HG02678 (cell line): ENCODE measurements at regions not wholly inside any gene's neighbourhood (a gene's known extent, or its start where the extent isn't known, plus 50 kb on each side); places are given as distances from the start of the nearest gene placed in this dataset.

Experiments
- ATAC-seq: cut with Tn5 transposase; IDR thresholded peaks from one replicate; pipeline ENCODE4 v1.9.1; 2021; ENCODE audit warnings: mild to moderate bottlenecking, moderate library complexity; ENCODE audit not compliant: unreplicated experiment

DNA sequence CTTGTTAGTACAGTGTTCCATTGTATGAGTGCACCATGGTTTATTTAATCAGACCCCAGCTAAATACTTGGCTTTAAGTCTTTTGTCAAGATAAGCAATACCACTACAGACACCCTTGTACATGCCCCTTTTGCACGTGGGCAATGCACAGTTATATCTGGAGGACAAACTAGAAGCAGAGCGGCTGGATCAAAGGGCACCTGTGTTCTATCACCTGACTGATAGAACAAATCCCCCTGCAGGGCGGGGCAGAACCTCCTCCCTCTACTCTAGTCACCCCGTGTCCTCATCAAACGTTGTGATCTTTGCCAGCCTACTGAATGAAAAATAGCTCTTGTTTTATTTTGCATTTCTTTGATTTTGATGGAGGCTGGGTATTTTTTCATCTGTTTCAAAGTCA, 314.9 kb downstream of the TLE3 start:
- ATAC-seq: no peak

DNA sequence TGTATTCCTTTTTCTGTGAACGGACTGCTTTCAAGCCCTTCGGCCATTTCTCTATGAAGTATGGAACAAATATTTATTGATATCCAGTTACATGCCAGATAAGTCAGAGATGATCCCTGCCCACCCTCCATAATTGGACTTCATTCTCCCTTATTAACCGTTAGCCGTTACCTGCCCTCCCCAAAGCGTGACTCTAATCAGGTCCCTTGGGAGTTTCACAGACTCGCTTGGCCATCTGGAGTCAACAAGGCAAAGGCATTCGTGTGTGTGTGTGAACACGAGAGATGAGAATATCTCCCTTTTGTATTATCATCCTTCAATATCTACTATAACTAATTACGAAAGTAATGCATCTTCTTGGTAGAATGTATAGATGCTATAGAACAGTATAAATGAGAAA, 314.5 kb downstream of the TLE3 start:
- no peak for ATAC-seq

DNA sequence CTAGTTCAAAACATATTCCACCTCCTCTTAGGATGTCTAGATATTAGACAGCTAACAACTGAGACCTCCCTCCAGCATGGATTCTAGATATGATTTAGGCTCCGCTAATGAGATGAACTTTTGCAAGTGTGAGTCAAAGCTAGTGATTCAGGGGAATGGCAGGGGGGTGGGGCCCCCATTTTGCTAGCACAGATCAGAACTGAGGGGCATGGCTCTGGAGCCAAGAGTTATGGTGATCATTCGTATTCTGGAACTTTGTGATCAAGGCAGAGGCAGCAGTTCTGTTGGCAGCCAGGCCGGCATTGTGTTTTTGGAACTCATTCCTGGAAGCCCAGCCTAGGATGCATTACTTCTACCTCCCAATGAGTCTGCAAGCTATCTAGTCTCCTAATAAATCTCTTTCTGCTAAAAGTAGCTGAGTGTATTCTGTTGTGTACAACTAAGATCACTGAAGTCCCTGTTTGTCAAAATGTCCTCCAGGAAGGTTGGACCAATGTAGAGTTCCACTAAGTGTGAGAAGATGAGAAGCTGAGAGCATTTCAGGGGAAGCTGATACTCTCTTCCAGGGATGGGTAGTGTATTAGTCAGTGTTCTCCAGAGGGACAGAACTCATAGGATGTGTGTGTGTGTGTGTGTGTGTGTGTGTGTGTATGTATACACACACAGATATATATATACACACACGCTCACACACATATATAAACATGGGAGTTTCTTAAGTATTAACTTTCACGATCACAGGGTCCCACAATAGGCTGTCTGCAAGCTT, 312.7 kb downstream of the TLE3 start:
- ATAC-seq: no peak

DNA sequence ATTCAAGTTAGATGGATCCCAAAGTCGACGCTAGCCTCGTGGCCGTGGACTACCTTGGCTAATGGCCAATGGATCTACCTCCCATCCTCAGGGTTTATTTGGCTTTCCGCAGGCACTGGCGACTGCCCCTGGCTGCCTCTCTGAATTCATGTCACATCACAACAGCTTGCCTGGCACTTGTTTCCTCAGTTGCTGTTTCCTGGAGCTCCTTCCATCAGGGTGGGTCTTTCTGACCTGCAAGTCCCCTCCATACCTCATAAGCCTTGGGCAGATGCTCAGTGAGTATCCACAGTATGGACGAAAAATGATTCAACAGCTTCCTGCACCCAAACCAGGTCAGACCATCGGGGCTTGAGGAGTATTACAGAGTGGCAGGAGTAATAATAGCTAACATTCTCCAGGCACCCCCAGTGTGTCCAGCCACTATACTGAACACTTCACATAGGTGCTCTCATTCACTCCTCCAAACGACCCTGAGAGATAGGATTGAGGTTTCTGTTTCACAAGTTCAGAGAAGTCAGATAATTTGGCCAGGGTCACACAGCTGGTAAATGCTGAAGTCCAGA, 311.5 kb downstream of the TLE3 start:
- ATAC-seq: no peak

DNA sequence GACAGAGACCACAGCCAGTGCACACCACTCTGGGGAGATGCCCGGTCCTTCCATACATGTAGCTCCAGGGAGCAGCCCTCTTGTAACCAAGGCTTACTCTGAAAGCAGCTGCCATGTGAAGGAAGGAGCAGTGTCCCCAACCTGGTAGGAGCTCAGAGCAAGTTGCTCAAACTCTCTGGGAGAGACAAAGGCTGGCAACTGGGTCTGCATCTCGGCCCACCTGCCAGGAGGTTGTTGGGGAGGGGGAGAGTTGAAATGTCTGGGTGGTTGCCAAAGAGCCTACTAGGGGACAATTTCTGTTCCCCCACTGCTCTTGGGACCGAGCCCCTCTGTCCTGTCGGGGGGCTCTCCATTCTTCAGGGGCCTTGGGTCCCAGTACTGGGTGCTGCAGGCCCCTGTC, 309.9 kb downstream of the TLE3 start:
- ATAC-seq: no peak

DNA sequence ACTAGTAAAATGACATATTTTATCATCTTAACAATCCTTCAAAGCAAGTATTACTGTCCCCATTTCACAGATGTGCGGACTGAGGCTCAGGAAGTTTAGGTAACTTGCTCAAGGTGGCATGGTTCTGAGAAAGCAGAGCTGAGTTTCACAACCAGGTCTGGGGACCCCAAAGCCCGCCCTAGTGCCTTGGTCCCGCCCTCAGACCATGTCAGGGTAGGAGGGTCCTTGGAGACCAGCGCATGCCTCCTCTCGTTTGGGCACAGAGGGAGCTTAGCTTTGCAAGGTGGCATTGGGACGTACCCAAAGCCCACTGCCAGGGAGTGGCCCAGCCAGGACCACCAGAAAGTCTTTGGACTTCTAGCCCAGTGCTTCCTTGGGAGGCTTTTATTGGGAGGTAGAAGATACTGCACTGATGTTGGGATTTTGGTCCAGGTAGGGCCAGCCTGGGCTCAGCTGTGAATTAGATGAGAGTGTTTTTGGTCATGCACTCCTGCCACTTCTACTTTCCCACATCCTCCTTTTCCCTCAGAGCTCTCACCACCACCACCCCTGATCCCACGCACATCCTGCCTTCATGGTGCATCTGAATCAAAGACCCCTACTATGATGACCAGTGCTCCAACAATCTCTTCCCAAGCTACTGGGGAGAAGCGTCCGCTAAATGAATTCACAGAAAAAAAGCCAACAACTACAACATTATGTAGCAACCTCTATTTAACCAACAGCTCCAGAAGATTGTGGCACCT, 307.9 kb downstream of the TLE3 start:
- ATAC-seq: no peak

DNA sequence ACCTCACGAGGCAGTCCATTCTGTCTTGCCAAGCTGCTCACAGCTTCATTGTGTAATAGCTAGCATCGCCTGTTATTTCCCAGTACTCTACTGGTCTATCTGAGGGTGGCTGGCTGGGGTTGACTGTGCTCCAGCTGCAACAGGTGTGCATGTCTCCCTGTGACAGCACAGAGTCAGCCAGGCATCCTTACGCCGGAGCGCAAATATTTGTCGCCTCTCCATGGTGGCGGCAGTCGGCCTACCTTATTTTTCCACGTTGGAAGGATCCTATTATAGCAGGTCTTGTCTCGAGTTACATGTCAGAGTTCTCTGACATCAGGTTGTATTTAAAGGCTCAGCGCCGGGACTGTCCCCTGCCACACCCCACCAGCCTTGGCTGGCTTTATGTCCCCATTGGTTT, 307.1 kb downstream of the TLE3 start:
- ATAC-seq: no peak

DNA sequence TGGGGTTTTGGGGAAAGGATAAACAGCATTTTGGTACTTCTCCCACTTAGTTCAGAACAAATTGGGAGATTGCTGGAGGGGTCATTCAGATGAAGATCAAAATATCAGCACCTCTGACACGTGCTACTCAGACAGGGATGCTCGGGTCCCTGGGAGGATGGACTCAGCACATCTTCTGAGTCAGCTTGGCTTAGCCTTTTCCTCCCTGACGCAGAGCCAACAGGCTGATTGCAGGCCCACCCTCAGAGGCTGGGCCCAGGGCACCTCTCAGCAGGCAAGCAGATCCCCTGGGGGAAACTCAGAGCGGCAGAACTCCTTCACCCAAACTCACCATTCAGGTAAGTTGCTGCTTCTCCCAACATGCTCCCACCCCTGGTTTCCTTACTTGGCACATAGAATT, 304.9 kb downstream of the TLE3 start:
- ATAC-seq: no peak

DNA sequence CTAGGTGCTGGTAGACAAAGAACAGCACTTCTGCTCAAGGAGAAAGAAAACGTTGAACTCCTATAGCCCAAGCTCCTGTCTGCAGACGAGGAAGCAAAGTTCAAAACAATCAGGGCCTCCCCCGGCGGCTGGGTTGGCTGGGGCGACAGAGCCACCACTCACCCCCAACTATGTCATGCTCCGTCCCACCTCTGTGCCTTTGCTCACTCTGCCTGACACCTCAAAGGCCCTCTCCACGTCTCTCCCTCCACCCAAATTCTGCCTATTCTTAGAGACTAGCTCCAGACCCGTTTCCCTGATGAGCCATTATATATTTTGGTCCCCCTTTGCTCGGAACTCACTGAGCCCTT, 304.3 kb downstream of the TLE3 start:
- ATAC-seq: no peak

DNA sequence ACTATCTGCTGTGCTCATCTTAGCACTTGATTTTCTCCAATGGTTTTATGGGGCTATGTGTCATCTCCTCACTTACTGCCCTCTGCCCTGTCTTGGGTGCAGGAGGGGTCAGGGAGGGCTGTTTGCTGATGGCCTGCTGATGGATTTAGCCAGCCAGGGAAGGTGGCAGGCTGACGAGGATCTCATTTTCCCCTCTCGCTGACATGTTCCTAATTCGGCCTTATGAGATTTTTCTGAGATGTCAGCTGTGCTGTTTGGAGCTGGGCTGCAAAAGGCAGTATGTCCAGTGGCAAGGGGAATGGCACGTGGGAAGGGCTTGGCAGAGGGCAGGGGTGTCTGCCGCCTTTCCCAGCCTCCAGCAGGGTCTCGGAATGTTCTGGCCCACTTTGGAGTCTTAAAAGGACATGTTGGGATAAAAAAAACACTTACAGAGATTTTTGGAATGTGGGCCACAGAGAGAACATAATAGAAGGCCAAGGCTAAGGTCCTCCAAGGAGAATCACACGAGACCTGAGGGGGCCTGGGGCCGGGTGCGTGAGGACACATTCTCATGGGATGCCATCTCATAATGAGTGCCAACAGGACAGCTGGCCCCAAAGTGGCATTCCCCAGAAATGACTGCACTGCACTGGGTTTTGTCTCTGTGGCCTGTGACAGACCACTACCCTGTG, 303.8 kb downstream of the TLE3 start:
- ATAC-seq: no peak

DNA sequence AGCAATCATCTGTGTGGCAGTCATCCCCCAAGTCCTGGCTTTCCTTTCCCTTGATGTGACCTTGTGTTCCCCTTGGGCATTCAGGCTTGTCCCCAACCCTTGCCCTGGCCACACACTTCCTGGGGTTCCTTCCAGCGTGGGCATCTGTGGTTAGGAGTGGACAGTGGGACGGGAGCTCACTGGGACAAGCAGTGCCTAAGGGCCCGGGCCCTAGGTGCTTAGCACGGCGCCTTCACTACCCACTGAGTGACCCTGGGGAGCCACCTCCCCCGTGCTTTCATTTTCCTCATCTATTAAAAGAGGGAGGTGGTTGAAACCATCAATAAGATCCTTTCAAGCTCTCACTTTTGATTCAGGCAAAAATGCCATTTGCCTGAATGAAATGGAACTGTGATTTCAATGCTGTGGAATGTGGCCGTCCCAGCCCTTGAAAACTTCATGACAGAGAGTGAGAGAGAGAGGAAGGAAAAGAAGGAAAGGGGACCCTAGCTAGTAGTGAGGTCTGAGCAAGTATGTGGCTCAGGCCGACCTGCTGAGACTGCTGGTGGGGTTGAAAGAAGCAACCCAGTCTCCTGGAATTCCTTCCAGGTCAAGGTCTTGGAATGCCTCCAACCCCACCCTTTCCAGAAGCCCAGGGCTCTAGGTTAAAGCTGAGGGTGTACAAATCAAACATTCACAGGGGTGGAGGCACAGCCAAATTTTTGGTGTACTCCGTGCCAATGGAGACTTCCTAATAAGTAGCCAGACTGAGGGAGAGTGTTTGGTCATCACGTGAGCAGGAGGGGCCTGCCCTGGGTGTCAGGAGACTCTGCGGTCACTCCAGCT, 302.9 kb downstream of the TLE3 start:
- ATAC-seq: no peak

DNA sequence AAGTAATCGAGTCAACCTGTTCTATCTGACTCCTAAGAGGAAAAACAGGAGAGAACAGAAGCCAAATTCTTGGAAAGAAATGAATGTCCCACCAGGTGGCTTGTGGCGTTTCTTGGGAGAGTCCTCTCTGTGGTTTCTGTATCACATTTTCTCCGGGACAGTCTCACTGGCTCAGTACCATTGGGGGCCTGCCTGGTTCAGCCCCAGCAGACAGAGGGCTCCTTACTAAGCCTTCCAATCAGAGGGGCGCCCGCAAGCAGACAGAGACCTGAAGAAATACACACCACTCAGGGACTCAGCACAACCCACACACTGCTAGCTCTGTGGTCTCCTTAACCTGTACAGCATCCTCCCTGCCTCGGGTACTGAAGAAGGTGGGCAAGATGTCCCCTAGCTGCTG, 302.1 kb downstream of the TLE3 start:
- no peak for ATAC-seq

DNA sequence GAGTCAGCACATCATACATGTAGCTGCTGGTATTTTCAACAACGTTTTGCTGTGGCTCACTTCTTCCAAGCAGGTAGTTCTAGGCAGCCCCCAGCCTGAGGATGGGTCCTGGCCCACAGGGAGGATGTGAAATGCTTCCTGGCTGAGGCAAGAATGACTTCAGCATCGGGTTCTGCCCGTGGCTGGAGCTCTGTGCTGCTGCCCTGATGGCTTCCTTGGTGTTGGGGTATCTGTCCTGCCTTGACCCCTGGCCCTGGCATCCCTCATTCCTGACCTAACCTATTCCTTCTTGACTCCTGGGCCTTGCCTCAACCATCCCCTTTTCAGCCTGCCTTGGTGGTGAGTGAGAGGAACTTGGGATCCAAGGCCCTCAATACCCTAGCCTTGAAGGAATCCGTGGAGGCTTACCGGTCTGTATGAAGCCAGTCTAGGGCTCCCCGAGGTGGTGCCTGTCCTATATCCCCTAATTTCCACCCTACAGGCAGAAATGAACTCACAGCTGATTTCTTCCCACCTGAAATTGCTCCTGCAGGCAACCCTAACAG, 300.6 kb downstream of the TLE3 start:
- no peak for ATAC-seq

DNA sequence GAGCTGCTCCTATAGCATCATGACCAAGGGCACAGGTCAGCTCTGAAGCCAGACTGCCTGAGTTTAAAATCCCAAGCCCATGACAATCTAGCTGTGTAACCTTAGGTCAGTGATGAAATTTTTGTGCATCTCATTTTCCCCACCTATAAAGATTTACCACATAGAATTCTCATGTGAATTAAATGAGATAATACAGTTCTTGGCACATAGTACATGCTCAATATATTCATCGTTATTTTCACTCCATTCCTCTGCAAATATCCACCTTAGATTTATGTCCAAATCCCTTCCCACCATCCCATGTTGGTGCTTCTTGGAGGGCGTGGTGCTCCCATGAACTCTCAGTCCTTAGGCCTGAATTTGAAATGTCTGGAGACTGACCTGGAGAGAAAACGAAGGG, 300.1 kb downstream of the TLE3 start:
- ATAC-seq: no peak

DNA sequence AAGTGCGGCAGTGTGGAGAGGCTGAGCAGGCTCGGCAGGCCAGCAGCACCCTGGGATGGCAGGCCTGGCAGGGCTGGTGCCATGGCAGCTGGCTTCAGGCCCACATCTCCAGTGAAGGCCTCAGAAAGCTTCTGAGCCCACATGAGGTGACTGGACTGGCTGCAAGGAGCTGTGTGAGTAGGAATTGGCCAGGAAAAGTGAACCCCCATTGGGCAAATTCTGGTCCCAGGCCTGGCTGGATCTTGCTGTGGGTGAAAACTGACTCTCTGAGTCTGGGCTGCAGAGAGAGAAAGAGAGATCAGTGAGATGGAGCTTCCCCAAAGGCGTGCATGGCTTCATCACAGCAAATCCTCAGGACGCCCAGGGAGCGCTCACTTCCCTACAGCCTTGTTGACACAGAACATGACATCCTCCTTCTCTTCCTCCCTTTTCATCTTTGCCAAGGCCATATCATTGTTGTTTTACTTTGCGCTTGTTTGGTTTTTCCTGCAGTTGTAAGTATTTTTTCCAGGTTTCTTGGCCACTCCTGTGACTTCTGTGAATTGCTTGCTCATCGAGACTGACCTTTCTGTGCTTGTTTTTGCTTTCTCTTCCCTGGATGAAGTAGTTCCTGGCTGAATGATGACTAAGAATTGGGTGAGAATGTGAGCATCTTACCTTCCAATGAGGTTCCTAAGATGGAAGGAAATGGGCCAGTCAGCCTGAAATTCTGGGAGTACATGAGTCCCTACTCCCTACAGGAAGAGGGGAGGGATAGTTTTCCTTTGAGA, 299.1 kb downstream of the TLE3 start:
- ATAC-seq: no peak

DNA sequence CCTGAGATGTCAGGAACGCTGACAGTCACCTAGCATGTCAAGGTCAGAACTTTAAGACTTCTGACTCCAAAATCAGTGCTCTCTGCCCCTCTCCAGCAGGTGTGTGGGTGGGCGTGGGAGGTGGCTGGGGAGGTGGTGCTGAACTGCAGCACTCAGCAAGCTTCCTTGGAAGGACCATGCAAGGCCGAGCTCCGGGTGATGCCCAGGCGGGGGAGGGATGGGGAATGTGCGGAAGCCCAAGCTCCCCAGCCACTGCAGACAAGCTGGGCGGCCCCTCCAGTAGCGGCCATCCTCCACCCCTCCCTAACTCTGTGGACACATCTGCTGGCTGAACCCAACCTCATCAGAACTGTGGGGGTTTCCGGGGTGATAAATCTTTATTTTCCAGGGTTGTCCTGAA, 296.6 kb downstream of the TLE3 start:
- no peak for ATAC-seq

DNA sequence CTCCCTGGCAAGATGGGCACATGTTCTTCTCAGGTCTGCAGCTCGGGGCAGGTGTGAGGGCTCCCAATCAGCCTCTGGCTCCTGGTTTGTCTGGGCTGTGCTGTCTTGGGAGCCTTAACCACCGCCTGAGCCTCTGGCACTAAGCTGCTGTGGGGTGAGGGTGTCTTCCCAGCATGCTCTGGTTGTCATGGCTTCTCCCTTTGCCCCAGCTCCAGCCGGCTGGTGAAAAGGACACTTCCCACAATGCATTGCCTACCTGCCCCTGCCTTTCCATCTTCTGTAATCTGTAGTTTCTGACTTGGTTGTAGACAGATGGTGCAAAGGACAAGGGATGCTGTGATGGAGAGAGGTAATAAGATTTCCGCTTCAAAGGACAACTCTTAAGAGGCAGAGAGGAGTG, 295.3 kb downstream of the TLE3 start:
- no peak for ATAC-seq

DNA sequence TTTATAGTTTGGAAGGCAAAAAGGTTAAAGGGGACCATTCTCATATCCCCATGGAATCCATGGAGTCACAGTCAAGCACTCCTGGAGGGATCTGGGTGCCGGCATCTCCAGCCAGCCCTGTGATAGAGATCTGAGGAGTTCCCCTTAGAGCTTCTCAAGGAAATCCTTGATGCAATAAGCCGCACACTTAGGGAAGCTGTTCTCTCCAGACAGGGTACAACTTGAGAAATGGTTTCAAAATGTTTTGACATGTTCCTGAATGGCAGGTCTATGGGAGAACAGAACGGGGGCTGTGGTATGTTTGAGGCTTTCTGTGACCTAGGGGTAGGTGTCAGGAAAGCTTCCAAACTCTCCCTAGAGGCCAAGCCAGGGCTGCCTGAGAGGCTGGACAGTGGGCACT, 292.9 kb downstream of the TLE3 start:
- no peak for ATAC-seq

DNA sequence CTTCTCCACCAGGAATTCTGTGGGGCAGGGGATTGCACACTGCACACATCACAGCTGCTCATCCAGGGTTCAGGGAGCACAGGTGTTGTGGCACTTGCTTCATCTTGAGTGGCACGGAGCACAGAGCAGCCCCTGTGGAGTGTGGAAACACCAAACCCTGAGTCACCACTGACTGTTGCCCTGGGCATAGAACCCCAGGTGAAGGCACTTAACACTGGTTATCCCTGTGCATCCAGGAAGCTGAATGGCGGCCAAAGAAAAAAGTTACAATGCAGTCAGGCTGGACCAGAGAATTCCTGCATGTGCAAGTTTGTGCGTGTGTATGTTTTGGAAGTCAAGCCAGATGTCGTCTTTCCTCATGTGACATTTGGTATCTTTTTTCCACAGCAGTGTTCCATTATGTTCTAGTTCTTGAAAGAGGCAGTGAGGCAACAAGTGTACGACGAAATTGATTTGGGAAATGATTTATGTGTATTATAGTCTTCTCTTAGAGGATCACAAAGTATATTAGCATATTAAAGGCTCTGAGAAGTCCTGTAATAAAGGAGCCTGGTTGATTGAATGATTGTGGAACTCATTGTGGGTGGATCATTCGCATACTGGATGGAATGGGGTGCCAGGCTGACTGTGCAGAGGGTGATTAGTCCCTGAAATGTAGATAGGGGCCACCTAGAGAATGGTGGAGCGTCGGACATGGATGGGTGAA, 292.3 kb downstream of the TLE3 start:
- no peak for ATAC-seq
